NCI-H2196 (cell line): ENCODE measurements at regions not wholly inside any gene's neighbourhood (a gene's known extent, or its start where the extent isn't known, plus 50 kb on each side); places are given as distances from the start of the nearest gene placed in this dataset.

Experiments used
- DNase-seq: peaks from one replicate; lab custom pipeline; 2025; ENCODE audit not compliant: unreplicated experiment; lab: John Stamatoyannopoulos, UW

GRCh38 chr9:21561502-21561901, 79.4 kb upstream of the IFNE start:
- DNase-seq: no peak

GRCh38 chr9:21564175-21564574, 82.1 kb upstream of the IFNE start:
- no peak for DNase-seq

- DNase-seq: no peak
Measured at GRCh38 chr9:21565155-21565554, 83.0 kb upstream of the IFNE start.

GRCh38 chr9:21567926-21568325, 85.8 kb upstream of the IFNE start:
- DNase-seq: no peak

- DNase-seq: no peak
Measured at GRCh38 chr9:21568484-21568883, 86.4 kb upstream of the IFNE start.

GRCh38 chr9:21569721-21570120, 87.6 kb upstream of the IFNE start:
- no peak for DNase-seq

- no peak for DNase-seq
Measured at GRCh38 chr9:21570643-21571275, 88.6 kb upstream of the IFNE start.

- DNase-seq: no peak
Measured at GRCh38 chr9:21574261-21574660, 92.1 kb upstream of the IFNE start.

GRCh38 chr9:21576331-21577189, 94.4 kb upstream of the IFNE start:
- DNase-seq: no peak

GRCh38 chr9:21579247-21579671, 97.1 kb upstream of the IFNE start:
- DNase-seq: no peak

- no peak for DNase-seq
Measured at GRCh38 chr9:21579743-21580142, 97.6 kb upstream of the IFNE start.

- DNase-seq: no peak
Measured at GRCh38 chr9:21580636-21581378, 98.7 kb upstream of the IFNE start.

- DNase-seq: no peak
Measured at GRCh38 chr9:21583628-21584377, 101.7 kb upstream of the IFNE start.

GRCh38 chr9:21584890-21585289, 102.8 kb upstream of the IFNE start:
- no peak for DNase-seq

GRCh38 chr9:21585756-21586752, 103.9 kb upstream of the IFNE start:
- no peak for DNase-seq

- no peak for DNase-seq
Measured at GRCh38 chr9:21589344-21590056, 107.4 kb upstream of the IFNE start.

- no peak for DNase-seq
Measured at GRCh38 chr9:21590058-21590996, 108.2 kb upstream of the IFNE start.
